ENCODE measurements at regions not wholly inside any gene's neighbourhood (a gene's known extent, or its start where the extent isn't known, plus 50 kb on each side); places are given as distances from the start of the nearest gene placed in this dataset.
A peak's percentile ranks its signal among the peaks of the same experiment; 100 is the strongest.

DNA sequence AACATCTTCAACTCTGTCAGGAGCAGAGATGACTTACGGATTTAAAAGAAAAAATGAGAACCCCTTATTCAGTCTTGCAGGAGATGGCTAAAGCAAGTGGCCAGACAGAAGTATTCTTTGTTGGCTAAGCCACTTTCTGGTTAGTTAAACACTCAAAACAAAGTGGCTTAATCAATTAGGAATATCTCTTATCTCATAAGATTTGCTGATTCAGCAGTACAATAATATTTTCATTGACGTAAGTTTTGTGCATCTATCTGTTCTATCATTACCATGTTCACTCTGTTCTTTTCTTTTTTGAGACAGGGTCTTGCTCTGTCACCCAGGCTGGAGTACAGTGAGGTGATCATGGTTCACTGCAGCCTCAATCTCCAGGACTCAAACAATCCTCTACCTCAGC, 342.0 kb downstream of the EN1 start (continued):
- TF ChIP-seq, protein P1, sequence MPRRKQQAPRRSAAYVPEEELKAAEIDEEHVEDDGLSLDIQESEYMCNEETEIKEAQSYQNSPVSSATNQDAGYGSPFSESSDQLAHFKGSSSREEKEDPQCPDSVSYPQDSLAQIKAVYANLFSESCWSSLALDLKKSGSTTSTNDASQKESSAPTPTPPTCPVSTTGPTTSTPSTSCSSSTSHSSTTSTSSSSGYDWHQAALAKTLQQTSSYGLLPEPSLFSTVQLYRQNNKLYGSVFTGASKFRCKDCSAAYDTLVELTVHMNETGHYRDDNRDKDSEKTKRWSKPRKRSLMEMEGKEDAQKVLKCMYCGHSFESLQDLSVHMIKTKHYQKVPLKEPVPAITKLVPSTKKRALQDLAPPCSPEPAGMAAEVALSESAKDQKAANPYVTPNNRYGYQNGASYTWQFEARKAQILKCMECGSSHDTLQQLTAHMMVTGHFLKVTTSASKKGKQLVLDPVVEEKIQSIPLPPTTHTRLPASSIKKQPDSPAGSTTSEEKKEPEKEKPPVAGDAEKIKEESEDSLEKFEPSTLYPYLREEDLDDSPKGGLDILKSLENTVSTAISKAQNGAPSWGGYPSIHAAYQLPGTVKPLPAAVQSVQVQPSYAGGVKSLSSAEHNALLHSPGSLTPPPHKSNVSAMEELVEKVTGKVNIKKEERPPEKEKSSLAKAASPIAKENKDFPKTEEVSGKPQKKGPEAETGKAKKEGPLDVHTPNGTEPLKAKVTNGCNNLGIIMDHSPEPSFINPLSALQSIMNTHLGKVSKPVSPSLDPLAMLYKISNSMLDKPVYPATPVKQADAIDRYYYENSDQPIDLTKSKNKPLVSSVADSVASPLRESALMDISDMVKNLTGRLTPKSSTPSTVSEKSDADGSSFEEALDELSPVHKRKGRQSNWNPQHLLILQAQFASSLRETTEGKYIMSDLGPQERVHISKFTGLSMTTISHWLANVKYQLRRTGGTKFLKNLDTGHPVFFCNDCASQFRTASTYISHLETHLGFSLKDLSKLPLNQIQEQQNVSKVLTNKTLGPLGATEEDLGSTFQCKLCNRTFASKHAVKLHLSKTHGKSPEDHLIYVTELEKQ (CRISPR knock-in tag; IDR thresholded peaks at IDR 0.05) = no peak
- no peak for TF ChIP-seq NR1H2 (CRISPR knock-in tag; IDR thresholded peaks at IDR 0.05)
- TF ChIP-seq NUFIP1 (IDR thresholded peaks at IDR 0.05; ENCODE audit: partially characterized antibody) = no peak
- TF ChIP-seq ZNF347 (CRISPR knock-in tag; IDR thresholded peaks at IDR 0.05; ENCODE audit: low read depth) = no peak
- TF ChIP-seq E2F4 (CRISPR knock-in tag; IDR thresholded peaks at IDR 0.05; ENCODE audit: low read depth) = no peak
- peak; percentile 83 for TF ChIP-seq C11orf30 (IDR thresholded peaks at IDR 0.05; ENCODE audit: low read depth)
- no peak for TF ChIP-seq SMARCA4 (IDR thresholded peaks at IDR 0.05)
- TF ChIP-seq MEF2A (IDR thresholded peaks at IDR 0.05; ENCODE audit: control insufficient read depth, low read depth, low read length) = no peak
- TF ChIP-seq, protein P2, sequence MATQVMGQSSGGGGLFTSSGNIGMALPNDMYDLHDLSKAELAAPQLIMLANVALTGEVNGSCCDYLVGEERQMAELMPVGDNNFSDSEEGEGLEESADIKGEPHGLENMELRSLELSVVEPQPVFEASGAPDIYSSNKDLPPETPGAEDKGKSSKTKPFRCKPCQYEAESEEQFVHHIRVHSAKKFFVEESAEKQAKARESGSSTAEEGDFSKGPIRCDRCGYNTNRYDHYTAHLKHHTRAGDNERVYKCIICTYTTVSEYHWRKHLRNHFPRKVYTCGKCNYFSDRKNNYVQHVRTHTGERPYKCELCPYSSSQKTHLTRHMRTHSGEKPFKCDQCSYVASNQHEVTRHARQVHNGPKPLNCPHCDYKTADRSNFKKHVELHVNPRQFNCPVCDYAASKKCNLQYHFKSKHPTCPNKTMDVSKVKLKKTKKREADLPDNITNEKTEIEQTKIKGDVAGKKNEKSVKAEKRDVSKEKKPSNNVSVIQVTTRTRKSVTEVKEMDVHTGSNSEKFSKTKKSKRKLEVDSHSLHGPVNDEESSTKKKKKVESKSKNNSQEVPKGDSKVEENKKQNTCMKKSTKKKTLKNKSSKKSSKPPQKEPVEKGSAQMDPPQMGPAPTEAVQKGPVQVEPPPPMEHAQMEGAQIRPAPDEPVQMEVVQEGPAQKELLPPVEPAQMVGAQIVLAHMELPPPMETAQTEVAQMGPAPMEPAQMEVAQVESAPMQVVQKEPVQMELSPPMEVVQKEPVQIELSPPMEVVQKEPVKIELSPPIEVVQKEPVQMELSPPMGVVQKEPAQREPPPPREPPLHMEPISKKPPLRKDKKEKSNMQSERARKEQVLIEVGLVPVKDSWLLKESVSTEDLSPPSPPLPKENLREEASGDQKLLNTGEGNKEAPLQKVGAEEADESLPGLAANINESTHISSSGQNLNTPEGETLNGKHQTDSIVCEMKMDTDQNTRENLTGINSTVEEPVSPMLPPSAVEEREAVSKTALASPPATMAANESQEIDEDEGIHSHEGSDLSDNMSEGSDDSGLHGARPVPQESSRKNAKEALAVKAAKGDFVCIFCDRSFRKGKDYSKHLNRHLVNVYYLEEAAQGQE (IDR thresholded peaks at IDR 0.05; ENCODE audit: borderline replicate concordance) = no peak
- TF ChIP-seq, protein P2 (CRISPR knock-in tag; IDR thresholded peaks at IDR 0.05; ENCODE audit: low read depth) = no peak
- TF ChIP-seq, protein P3, sequence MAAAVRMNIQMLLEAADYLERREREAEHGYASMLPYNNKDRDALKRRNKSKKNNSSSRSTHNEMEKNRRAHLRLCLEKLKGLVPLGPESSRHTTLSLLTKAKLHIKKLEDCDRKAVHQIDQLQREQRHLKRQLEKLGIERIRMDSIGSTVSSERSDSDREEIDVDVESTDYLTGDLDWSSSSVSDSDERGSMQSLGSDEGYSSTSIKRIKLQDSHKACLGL (CRISPR knock-in tag; IDR thresholded peaks at IDR 0.05; ENCODE audit: borderline replicate concordance, poor library complexity, severe bottlenecking) = no peak
- no peak for TF ChIP-seq JUNB (CRISPR knock-in tag; conservative IDR thresholded peaks at IDR 0.05)
- no peak for TF ChIP-seq SRF (CRISPR knock-in tag; IDR thresholded peaks at IDR 0.05)
- no peak for TF ChIP-seq XRCC5 (IDR thresholded peaks at IDR 0.05; ENCODE audit: low read depth, low read length)

Measured in K562 (cell line).